Skeletal muscle tissue (tissue), 3 donors: ENCODE measurements at regions not wholly inside any gene's neighbourhood (a gene's known extent, or its start where the extent isn't known, plus 50 kb on each side); places are given as distances from the start of the nearest gene placed in this dataset.

ENCODE experiments used
- H3K27ac ChIP-seq: one replicate; pipeline ENCODE4 v1.7.0; 2013; ENCODE audit warnings: mild to moderate bottlenecking, low read depth, low read length, inconsistent platforms
- H3K27me3 ChIP-seq, 3 donors: one replicate each; pipeline ENCODE4 v1.7.0; 2013; ENCODE audit warnings: low read length in 3 of 3; ENCODE audit not compliant: control insufficient read depth in 3 of 3, insufficient read depth in 3 of 3
- H3K36me3 ChIP-seq, 3 donors: one replicate each; pipeline ENCODE4 v1.7.0; 2013; ENCODE audit warnings: low read length in 3 of 3; ENCODE audit not compliant: control insufficient read depth in 3 of 3, insufficient read depth in 3 of 3
- H3K4me1 ChIP-seq, 3 donors: one replicate each; pipeline ENCODE4 v1.7.0; 2013; ENCODE audit warnings: low read length in 3 of 3, mild to moderate bottlenecking in 3 of 3; ENCODE audit not compliant: control insufficient read depth in 3 of 3, insufficient read depth in 3 of 3
- H3K4me3 ChIP-seq, 3 donors: one replicate each; pipeline ENCODE4 v1.7.0; 2013; ENCODE audit warnings: low read length in 3 of 3
- H3K9ac ChIP-seq, 3 donors: one replicate each; pipeline ENCODE4 v1.7.0; 2013; ENCODE audit warnings: low read length in 3 of 3, mild to moderate bottlenecking in 3 of 3, moderate library complexity in 2 of 3, low read depth in 1 of 3
- H3K9me3 ChIP-seq, 3 donors: one replicate each; pipeline ENCODE4 v1.7.0; 2013; ENCODE audit warnings: low read length in 3 of 3; ENCODE audit not compliant: control insufficient read depth in 3 of 3
- donor health status: Osteomylitis.

- no peak overlapping the region for H3K27ac ChIP-seq
- no peak overlapping the region for H3K4me3 ChIP-seq
- H3K9me3 ChIP-seq, result no peaks in the 10 kb centered on the region
- H3K9ac ChIP-seq, result no peak overlapping the region
- H3K4me1 ChIP-seq, result no peaks in the 10 kb centered on the region
- no peaks in the 10 kb centered on the region for H3K36me3 ChIP-seq
- H3K27me3 ChIP-seq, result no peaks in the 10 kb centered on the region
Measured at GRCh38 chr3:117589454-117589853, 879.9 kb downstream of the TUSC7 start.

DNA sequence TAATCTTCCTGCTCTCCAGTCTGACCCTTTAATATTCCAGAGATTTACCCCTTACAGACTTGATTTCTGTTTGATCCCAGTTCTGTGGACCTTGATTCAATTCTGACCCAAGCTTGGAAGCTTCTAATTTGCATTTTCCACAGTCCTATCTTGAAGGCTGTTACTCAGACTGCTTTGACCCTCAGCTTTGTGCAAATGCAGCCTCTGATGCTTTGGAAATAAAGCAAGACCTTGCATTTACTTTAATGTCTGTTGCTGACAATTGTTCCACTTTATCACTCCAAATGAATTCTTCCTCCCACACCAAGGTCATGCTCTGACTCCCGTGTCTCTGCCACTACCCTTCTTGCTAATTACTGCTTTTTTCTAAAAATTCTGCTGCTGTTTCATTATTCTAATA lies 886.0 kb downstream of the TUSC7 start:
- Histone ChIP-seq H3K9ac (no peak overlapping the region), H3K27ac (no peak overlapping the region), H3K4me1 (no peaks in the 10 kb centered on the region), H3K27me3 (no peaks in the 10 kb centered on the region), H3K36me3 (no peaks in the 10 kb centered on the region), H3K9me3 (no peaks in the 10 kb centered on the region), H3K4me3 (no peak overlapping the region)

- Histone ChIP-seq H3K27me3 (no peaks in the 10 kb centered on the region), H3K36me3 (no peaks in the 10 kb centered on the region), H3K9ac (no peak overlapping the region), H3K4me3 (no peak overlapping the region), H3K9me3 (no peaks in the 10 kb centered on the region), H3K4me1 (no peaks in the 10 kb centered on the region), H3K27ac (no peak overlapping the region)
Measured at GRCh38 chr3:117596503-117596902, 886.9 kb downstream of the TUSC7 start.

DNA sequence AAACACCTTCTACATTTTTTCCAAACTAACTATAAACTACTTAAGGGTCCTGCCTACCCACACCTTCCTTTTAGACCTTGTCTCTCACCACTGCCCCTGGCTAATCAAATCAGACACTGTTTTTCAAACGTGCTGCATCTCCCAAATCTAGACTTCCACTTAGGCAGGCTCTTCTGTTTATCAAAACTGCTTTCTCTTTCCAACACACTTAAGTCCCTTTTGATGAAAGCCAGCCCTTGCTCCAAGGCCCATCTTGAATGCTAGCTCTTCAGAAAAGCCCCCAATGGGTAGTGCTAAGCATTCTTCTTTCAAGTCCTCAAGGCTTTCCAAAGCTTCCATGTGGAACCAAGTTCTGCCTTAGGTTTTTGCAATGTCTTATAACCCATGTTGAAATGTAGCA lies 888.3 kb downstream of the TUSC7 start:
- Histone ChIP-seq H3K9me3 (no peaks in the 10 kb centered on the region), H3K27me3 (no peaks in the 10 kb centered on the region), H3K4me1 (no peaks in the 10 kb centered on the region), H3K9ac (no peak overlapping the region), H3K36me3 (no peaks in the 10 kb centered on the region), H3K27ac (no peak overlapping the region), H3K4me3 (no peak overlapping the region)

GRCh38 chr3:117600112-117600511 lies 890.5 kb downstream of the TUSC7 start:
- Histone ChIP-seq H3K9ac (no peak overlapping the region), H3K27ac (no peak overlapping the region), H3K4me3 (no peak overlapping the region), H3K9me3 (no peaks in the 10 kb centered on the region), H3K36me3 (no peaks in the 10 kb centered on the region), H3K4me1 (no peaks in the 10 kb centered on the region), H3K27me3 (no peaks in the 10 kb centered on the region)

DNA sequence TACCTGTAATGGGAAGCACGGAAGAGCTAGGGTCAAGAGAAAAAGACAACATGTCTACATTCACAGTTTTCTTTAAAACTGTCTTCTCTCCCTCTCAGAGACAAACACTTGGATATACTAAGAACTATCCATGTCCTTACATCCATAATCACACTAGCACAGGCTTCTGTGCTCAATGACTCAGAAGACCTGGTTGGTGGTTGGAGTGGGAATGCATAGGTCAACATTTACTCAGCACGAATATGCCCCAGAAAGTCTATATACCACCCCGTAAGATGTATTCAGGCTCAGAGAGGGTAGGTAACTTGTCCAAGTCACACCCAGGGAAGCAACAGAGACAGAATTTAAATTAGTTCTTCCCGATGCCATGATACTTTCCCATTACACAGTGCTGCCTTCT lies 891.1 kb downstream of the TUSC7 start:
- no peak overlapping the region for H3K9ac ChIP-seq
- no peaks in the 10 kb centered on the region for H3K9me3 ChIP-seq
- no peak overlapping the region for H3K27ac ChIP-seq

DNA sequence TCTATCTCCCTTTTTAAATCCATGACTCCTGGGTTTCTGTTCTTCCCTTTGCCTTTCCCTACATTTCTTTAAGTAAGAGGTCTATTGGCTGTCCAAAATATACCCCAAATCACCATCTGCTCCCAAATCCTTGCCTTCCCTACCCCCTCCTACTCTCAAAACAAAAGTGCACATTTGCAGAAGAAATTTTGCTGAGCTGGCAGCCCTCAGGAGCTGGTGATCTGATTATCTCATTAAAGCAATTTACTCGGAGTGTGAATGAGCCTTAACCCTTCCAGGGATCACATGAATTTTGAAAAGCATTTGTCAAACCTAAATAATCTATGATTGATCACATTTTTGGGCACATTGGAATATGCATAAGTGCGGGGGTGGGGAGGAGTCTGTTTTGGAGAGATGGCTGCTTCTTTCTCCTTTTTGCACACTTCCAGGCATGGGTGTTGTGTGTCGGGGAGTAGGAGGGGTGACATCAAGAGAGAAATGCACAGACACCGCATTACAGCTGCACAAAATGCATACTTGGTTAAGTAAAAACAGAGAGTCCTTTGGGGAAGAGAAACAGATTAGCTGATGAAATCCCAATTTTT lies 892.6 kb downstream of the TUSC7 start:
- H3K9ac ChIP-seq, result no peak overlapping the region

More for the DNA sequence above, 891.1 kb downstream of the TUSC7 start:
- no peaks in the 10 kb centered on the region for H3K4me1 ChIP-seq
- no peaks in the 10 kb centered on the region for H3K27me3 ChIP-seq
- H3K36me3 ChIP-seq, result no peaks in the 10 kb centered on the region
- H3K4me3 ChIP-seq, result no peak overlapping the region

GRCh38 chr3:117603097-117603496 lies 893.5 kb downstream of the TUSC7 start:
- H3K36me3 ChIP-seq, result no peaks in the 10 kb centered on the region
- H3K27ac ChIP-seq, result no peak overlapping the region
- no peaks in the 10 kb centered on the region for H3K4me1 ChIP-seq
- no peak overlapping the region for H3K9ac ChIP-seq
- H3K4me3 ChIP-seq, result no peak overlapping the region
- no peaks in the 10 kb centered on the region for H3K9me3 ChIP-seq
- H3K27me3 ChIP-seq, result no peaks in the 10 kb centered on the region

More for the DNA sequence above, 892.6 kb downstream of the TUSC7 start:
- Histone ChIP-seq H3K9me3 (no peaks in the 10 kb centered on the region), H3K4me1 (no peaks in the 10 kb centered on the region), H3K27me3 (no peaks in the 10 kb centered on the region), H3K27ac (no peak overlapping the region), H3K4me3 (no peak overlapping the region), H3K36me3 (no peaks in the 10 kb centered on the region)

- H3K36me3 ChIP-seq, result no peaks in the 10 kb centered on the region
- H3K9me3 ChIP-seq, result no peaks in the 10 kb centered on the region
- no peak overlapping the region for H3K27ac ChIP-seq
- no peak overlapping the region for H3K9ac ChIP-seq
- no peaks in the 10 kb centered on the region for H3K27me3 ChIP-seq
- no peak overlapping the region for H3K4me3 ChIP-seq
- H3K4me1 ChIP-seq, result no peaks in the 10 kb centered on the region
Measured at GRCh38 chr3:117606866-117607265, 897.3 kb downstream of the TUSC7 start.

GRCh38 chr3:117609330-117609729 lies 899.8 kb downstream of the TUSC7 start:
- H3K9me3 ChIP-seq, result no peaks in the 10 kb centered on the region
- no peaks in the 10 kb centered on the region for H3K4me1 ChIP-seq
- no peak overlapping the region for H3K4me3 ChIP-seq
- H3K9ac ChIP-seq, result no peak overlapping the region
- H3K36me3 ChIP-seq, result no peaks in the 10 kb centered on the region
- no peak overlapping the region for H3K27ac ChIP-seq
- no peaks in the 10 kb centered on the region for H3K27me3 ChIP-seq

DNA sequence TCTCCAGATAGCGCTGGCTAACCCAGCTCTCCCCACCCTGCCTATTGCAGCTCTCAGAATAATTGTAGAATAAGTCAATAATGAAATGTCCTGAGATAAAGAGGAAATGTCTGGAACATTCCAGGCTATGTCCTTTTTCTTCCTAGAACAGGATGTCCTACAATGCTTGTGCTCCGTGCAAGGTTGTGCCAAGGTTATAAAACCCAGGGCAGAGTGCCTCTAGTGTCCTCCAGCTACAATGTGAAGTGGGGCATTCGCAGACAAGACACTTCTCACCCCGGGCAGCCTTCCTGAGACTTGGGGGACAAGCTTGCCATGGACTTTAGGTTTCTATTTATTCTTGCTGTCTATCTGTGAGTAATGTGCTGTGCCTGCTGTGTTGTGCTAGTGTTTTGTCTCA lies 900.6 kb downstream of the TUSC7 start:
- Histone ChIP-seq H3K27me3 (no peaks in the 10 kb centered on the region), H3K4me1 (no peaks in the 10 kb centered on the region), H3K4me3 (no peak overlapping the region), H3K9ac (no peak overlapping the region), H3K36me3 (no peaks in the 10 kb centered on the region), H3K9me3 (no peaks in the 10 kb centered on the region), H3K27ac (no peak overlapping the region)
